Subcutaneous abdominal adipose tissue (tissue), 5 donors: ENCODE measurements at regions not wholly inside any gene's neighbourhood (a gene's known extent, or its start where the extent isn't known, plus 50 kb on each side); places are given as distances from the start of the nearest gene placed in this dataset.

Source experiments
- H3K27ac ChIP-seq: one replicate; pipeline ENCODE4 v1.7.0; 2013; ENCODE audit warnings: low read depth, mild to moderate bottlenecking, inconsistent platforms, low read length, moderate library complexity
- H3K27me3 ChIP-seq, 5 donors: one replicate each; pipeline ENCODE4 v1.7.0; 2013; ENCODE audit warnings: low read length in 5 of 5, inconsistent platforms in 1 of 5; ENCODE audit not compliant: control insufficient read depth in 5 of 5, insufficient read depth in 4 of 5
- H3K36me3 ChIP-seq, 5 donors: one replicate each; pipeline ENCODE4 v1.7.0; 2013; ENCODE audit warnings: low read length in 5 of 5; ENCODE audit not compliant: control insufficient read depth in 5 of 5, insufficient read depth in 5 of 5
- H3K4me1 ChIP-seq, 5 donors: one replicate each; pipeline ENCODE4 v1.7.0; 2013; ENCODE audit warnings: low read length in 5 of 5, mild to moderate bottlenecking in 3 of 5, moderate library complexity in 1 of 5; ENCODE audit not compliant: control insufficient read depth in 5 of 5, insufficient read depth in 5 of 5
- H3K4me3 ChIP-seq, 5 donors: one replicate each; pipeline ENCODE4 v1.7.0; 2013; ENCODE audit warnings: low read length in 5 of 5, low read depth in 1 of 5
- H3K9ac ChIP-seq, 5 donors: one replicate each; pipeline ENCODE4 v1.7.0; 2013; ENCODE audit warnings: low read length in 5 of 5, mild to moderate bottlenecking in 4 of 5, moderate library complexity in 3 of 5
- H3K9me3 ChIP-seq, 5 donors: one replicate each; pipeline ENCODE4 v1.7.0; 2013; ENCODE audit warnings: low read length in 5 of 5; ENCODE audit not compliant: control insufficient read depth in 5 of 5
- donor health status: healthy.
- donor health status: healthy.
- donor health status: healthy.
- donor health status: healthy.
- donor health status: healthy.

GRCh38 chr16:6284731-6285130 is 1047.9 kb upstream of the RBFOX1 start:
- Histone ChIP-seq H3K4me3 (no peak overlapping the region), H3K9me3 (peaks cover 0 to 4% (median 0%) of the 10 kb centered on the region in 5 donors), H3K9ac (no peak overlapping the region), H3K27me3 (no peaks in the 10 kb centered on the region), H3K36me3 (no peaks in the 10 kb centered on the region), H3K27ac (no peak overlapping the region), H3K4me1 (no peaks in the 10 kb centered on the region)

GRCh38 chr16:6281994-6282393 is 1050.7 kb upstream of the RBFOX1 start:
- Histone ChIP-seq H3K27me3 (no peaks in the 10 kb centered on the region), H3K27ac (no peak overlapping the region), H3K9me3 (peaks cover 0 to 4% (median 0%) of the 10 kb centered on the region in 5 donors), H3K4me1 (no peaks in the 10 kb centered on the region), H3K36me3 (no peaks in the 10 kb centered on the region), H3K9ac (no peak overlapping the region), H3K4me3 (no peak overlapping the region)

GRCh38 chr16:6281274-6281673 is 1051.4 kb upstream of the RBFOX1 start:
- Histone ChIP-seq H3K36me3 (no peaks in the 10 kb centered on the region), H3K4me1 (no peaks in the 10 kb centered on the region), H3K4me3 (no peak overlapping the region), H3K9me3 (peaks cover 0 to 4% (median 0%) of the 10 kb centered on the region in 5 donors), H3K27ac (no peak overlapping the region), H3K27me3 (no peaks in the 10 kb centered on the region), H3K9ac (no peak overlapping the region)

- Histone ChIP-seq H3K27ac (no peak overlapping the region), H3K36me3 (no peaks in the 10 kb centered on the region), H3K9me3 (peaks cover 0 to 4% (median 0%) of the 10 kb centered on the region in 5 donors), H3K4me1 (no peaks in the 10 kb centered on the region), H3K27me3 (no peaks in the 10 kb centered on the region), H3K9ac (no peak overlapping the region), H3K4me3 (no peak overlapping the region)
These were observed 1052.6 kb upstream of the RBFOX1 start for GRCh38 chr16:6280055-6280454.

- no peaks in the 10 kb centered on the region for H3K27me3 ChIP-seq
- H3K27ac ChIP-seq: no peak overlapping the region
- no peaks in the 10 kb centered on the region for H3K4me1 ChIP-seq
- H3K9ac ChIP-seq: no peak overlapping the region
- no peaks in the 10 kb centered on the region for H3K36me3 ChIP-seq
- no peak overlapping the region for H3K4me3 ChIP-seq
- peaks cover 0 to 4% (median 0%) of the 10 kb centered on the region in 5 donors for H3K9me3 ChIP-seq
These were observed 1053.4 kb upstream of the RBFOX1 start for GRCh38 chr16:6279286-6279685.

GRCh38 chr16:6274351-6274750 is 1058.3 kb upstream of the RBFOX1 start:
- no peak overlapping the region for H3K27ac ChIP-seq
- no peak overlapping the region for H3K9ac ChIP-seq
- no peaks in the 10 kb centered on the region for H3K4me1 ChIP-seq
- H3K27me3 ChIP-seq: no peaks in the 10 kb centered on the region
- H3K4me3 ChIP-seq: no peak overlapping the region
- no peaks in the 10 kb centered on the region for H3K36me3 ChIP-seq
- no peaks in the 10 kb centered on the region for H3K9me3 ChIP-seq

GRCh38 chr16:6267682-6268081 is 1065.0 kb upstream of the RBFOX1 start:
- no peak overlapping the region for H3K27ac ChIP-seq
- no peaks in the 10 kb centered on the region for H3K4me1 ChIP-seq
- H3K9me3 ChIP-seq: peaks cover 0 to under 1% (median 0%) of the 10 kb centered on the region in 5 donors
- no peaks in the 10 kb centered on the region for H3K27me3 ChIP-seq
- no peak overlapping the region for H3K9ac ChIP-seq
- no peak overlapping the region for H3K4me3 ChIP-seq
- no peaks in the 10 kb centered on the region for H3K36me3 ChIP-seq

- Histone ChIP-seq H3K27me3 (no peaks in the 10 kb centered on the region), H3K27ac (no peak overlapping the region), H3K9me3 (peaks cover 0 to 5% (median 0%) of the 10 kb centered on the region in 5 donors), H3K4me1 (no peaks in the 10 kb centered on the region), H3K4me3 (no peak overlapping the region), H3K36me3 (no peaks in the 10 kb centered on the region), H3K9ac (no peak overlapping the region)
These were observed 1065.9 kb upstream of the RBFOX1 start for GRCh38 chr16:6266703-6267102.

GRCh38 chr16:6265968-6266367 is 1066.7 kb upstream of the RBFOX1 start:
- H3K4me3 ChIP-seq: no peak overlapping the region
- H3K36me3 ChIP-seq: no peaks in the 10 kb centered on the region
- no peak overlapping the region for H3K27ac ChIP-seq
- H3K9ac ChIP-seq: no peak overlapping the region
- no peaks in the 10 kb centered on the region for H3K27me3 ChIP-seq
- H3K9me3 ChIP-seq: peaks cover 0 to 5% (median 0%) of the 10 kb centered on the region in 5 donors
- no peaks in the 10 kb centered on the region for H3K4me1 ChIP-seq

GRCh38 chr16:6258056-6258455 is 1074.6 kb upstream of the RBFOX1 start:
- no peak overlapping the region for H3K4me3 ChIP-seq
- H3K4me1 ChIP-seq: no peaks in the 10 kb centered on the region
- peaks cover 0 to 17% (median 3%) of the 10 kb centered on the region in 5 donors for H3K9me3 ChIP-seq
- no peaks in the 10 kb centered on the region for H3K27me3 ChIP-seq
- H3K27ac ChIP-seq: no peak overlapping the region
- H3K36me3 ChIP-seq: no peaks in the 10 kb centered on the region
- no peak overlapping the region for H3K9ac ChIP-seq

GRCh38 chr16:6252541-6252940 is 1080.1 kb upstream of the RBFOX1 start:
- Histone ChIP-seq H3K9ac (no peak overlapping the region), H3K36me3 (no peaks in the 10 kb centered on the region), H3K4me1 (no peaks in the 10 kb centered on the region), H3K9me3 (peaks cover 0 to 8% (median 2%) of the 10 kb centered on the region in 5 donors), H3K4me3 (no peak overlapping the region), H3K27me3 (no peaks in the 10 kb centered on the region), H3K27ac (no peak overlapping the region)
